PFSK-1 (cell line): ENCODE measurements at regions not wholly inside any gene's neighbourhood (a gene's known extent, or its start where the extent isn't known, plus 50 kb on each side); places are given as distances from the start of the nearest gene placed in this dataset.

Experiments
- POLR2AphosphoS5 ChIP-seq: IDR thresholded peaks from 2 replicates; pipeline ENCODE4 v1.6.1; 2012; ENCODE audit warnings: low read depth, mild to moderate bottlenecking, control low read depth, low read length, moderate library complexity
- REST ChIP-seq, 2 experiments: IDR thresholded peaks; 2 replicates each; pipeline versions ENCODE4 v1.6.1 to v1.8.0; 2011 to 2012; ENCODE audit warnings: low read depth in 2 of 2, low read length in 2 of 2, control low read depth in 1 of 2, inconsistent platforms in 1 of 2, mild to moderate bottlenecking in 1 of 2, moderate library complexity in 1 of 2; ENCODE audit not compliant: insufficient read depth in 1 of 2
- TAF1 ChIP-seq: IDR thresholded peaks from 2 replicates; pipeline ENCODE4 v1.6.1; 2012; ENCODE audit warnings: low read length, control low read depth, borderline replicate concordance; ENCODE audit not compliant: insufficient read depth

GRCh38 chr20:22770241-22770800 is 185.9 kb upstream of the FOXA2 start:
- TF ChIP-seq POLR2AphosphoS5 (no peak), TAF1 (no peak), REST (IDR thresholded peaks at IDR 0.05; ENCODE audit: insufficient read depth in 1 of 2, low read depth in 2 of 2, low read length in 2 of 2) (no peak)
